Adrenal gland (tissue), 5 donors: ENCODE measurements at regions not wholly inside any gene's neighbourhood (a gene's known extent, or its start where the extent isn't known, plus 50 kb on each side); places are given as distances from the start of the nearest gene placed in this dataset.

Source experiments
- POLR2A ChIP-seq, 2 donors: fragments of 450-650 bp; IDR thresholded peaks; one replicate each; pipeline ENCODE4 v1.6.1; 2017; ENCODE audit warnings: antibody characterized with exemption in 2 of 2, mild to moderate bottlenecking in 2 of 2, moderate library complexity in 1 of 2
- TF ChIP-seq, protein P1 (sequence below), 6 experiments: fragments of 450-650 bp in 4 of 6; fragments of 200-600 bp in 2 of 6; sonication (generic) in 1 of 6; IDR thresholded peaks; 1 replicate in 5 of 6; 2 replicates in 1 of 6; pipeline versions ENCODE4 v1.5.1 to v1.8.0; 2016 to 2021; ENCODE audit warnings: antibody characterized with exemption in 6 of 6, mild to moderate bottlenecking in 2 of 6, moderate library complexity in 1 of 6
- donor health status: DM: no; HTN: no; CAD: no.

DNA sequence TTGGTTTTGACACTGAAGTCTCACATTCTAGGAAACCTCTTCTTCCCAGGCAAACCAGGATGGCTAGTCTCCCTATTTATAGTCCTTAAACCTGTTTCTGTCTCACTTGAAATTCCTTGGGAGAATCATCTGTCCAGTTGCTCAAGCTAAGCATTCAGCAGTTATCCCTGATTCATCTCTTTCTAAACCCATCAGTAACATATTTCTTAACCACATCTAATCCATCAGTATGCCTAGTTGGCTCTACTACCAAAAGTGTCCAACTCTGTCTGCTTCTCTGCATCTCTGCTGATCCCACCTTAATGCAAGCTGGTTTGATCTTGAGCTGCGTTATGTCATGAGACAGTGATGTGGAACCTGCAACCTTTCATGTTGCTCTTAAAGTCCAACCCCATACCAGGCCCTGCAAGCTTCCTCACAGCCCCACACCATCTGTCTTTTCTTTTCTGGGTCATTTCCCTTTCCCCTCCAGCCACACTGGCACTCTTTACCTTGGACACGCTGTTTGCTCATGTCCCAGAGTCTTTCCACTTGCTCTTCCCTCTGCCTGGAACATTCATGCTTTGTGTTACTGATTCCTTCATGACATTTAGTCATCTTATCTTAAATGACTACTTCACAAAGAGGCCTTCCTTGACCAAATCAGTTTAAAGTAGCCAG is 380.8 kb upstream of the RGS6 start:
- TF ChIP-seq, protein P1, sequence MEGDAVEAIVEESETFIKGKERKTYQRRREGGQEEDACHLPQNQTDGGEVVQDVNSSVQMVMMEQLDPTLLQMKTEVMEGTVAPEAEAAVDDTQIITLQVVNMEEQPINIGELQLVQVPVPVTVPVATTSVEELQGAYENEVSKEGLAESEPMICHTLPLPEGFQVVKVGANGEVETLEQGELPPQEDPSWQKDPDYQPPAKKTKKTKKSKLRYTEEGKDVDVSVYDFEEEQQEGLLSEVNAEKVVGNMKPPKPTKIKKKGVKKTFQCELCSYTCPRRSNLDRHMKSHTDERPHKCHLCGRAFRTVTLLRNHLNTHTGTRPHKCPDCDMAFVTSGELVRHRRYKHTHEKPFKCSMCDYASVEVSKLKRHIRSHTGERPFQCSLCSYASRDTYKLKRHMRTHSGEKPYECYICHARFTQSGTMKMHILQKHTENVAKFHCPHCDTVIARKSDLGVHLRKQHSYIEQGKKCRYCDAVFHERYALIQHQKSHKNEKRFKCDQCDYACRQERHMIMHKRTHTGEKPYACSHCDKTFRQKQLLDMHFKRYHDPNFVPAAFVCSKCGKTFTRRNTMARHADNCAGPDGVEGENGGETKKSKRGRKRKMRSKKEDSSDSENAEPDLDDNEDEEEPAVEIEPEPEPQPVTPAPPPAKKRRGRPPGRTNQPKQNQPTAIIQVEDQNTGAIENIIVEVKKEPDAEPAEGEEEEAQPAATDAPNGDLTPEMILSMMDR (IDR thresholded peaks at IDR 0.05): no peak
- no peak for TF ChIP-seq POLR2A (IDR thresholded peaks at IDR 0.05)
